HT1080 (cell line): ENCODE measurements at regions not wholly inside any gene's neighbourhood (a gene's known extent, or its start where the extent isn't known, plus 50 kb on each side); places are given as distances from the start of the nearest gene placed in this dataset.

ENCODE experiments used
- DNase-seq: peaks from one replicate; pipeline ENCODE4 v3.0.0-alpha.2; 2015; ENCODE audit warnings: low read depth

DNA sequence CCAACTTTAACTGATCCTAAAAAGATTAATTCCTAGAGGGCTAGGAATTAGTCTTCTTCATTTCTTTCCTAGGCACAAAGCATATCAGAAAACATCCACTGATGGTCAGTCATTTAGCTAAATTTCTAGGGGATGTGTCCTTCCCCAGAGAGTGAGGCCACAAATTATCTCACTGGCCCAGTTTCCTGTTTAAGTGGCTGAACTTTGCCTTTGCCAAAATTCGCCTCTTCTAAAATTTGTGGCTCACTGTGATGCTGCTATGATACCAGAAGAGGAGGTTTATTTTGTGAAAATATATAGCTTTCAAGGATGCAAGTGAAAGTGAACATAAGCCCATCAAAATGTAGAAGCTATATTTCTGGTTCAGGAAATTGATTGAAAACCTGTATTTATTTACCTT is 98.1 kb upstream of the FER start:
- DNase-seq, result no peak

DNA sequence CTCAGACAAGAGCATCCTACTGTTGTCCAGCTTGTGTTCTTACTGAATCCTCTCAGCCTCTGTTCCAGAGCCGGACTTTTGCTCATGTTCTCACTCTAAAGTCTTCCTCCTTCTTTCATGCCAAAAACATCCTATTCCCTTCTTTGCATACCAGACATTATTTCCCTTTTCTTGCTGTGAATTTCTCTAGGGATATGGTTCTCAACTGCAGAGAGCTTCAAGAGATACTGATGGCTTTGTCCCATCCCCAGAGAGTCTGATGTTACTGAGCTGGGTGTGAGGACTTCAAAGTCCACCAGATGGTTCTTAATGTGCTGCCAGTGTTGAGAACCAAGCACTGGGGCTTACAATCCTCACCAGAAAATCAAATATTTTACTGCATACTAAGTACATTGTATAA is 98.6 kb upstream of the FER start:
- DNase-seq, result no peak

DNA sequence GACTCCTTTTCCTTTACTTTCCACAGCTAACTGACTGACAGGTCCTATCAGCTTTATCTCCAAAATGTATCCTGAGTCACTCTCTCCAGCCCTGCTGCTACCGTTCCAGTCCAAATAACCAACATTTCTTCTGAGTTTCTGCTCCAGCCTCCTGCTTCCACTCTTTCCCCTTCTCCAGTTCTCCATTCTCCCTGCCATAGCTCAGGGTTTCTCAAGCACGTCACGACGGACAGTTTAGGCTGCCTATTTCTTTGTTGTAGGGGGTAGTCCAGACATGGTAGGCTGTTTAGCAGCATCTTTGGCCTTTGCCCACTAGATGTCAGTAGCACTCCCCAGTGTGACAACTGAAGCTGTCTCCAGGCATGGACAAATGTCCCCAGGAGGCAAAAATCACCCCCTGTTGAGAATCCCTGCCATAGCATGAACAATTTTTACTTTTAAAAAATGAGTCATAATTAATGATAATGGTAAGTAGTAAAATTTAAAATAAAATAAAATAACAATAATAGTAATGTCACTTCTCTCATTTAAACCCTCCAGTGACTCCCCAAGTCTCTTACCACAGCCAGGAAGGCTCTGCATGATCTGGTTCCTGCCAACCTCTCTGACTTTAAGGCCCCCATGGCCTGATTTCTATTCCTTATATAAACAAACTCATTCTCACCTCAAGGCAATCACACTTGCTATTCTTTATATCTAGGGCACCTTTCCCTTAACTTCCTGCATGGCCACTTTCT is 105.4 kb upstream of the FER start:
- DNase-seq, result peak; percentile 67

DNA sequence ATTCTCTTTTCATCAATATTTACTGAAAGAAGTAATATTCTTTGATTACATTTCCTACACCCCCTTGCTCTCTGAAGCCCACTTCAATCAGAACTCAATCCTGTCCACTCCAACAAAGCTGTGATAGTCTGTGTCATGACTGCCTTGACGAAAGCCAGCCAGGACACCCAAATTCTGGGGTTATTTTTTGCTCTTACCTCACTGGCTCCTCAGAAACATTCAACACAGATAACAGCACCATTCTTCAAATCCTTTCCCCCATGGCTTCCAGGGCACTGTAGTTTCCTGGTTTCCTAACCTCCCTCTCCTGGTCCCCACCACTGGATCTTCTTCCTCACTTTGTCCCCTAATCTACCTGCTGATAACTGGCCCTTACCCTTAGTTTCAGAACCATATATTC is 106.1 kb upstream of the FER start:
- no peak for DNase-seq

DNA sequence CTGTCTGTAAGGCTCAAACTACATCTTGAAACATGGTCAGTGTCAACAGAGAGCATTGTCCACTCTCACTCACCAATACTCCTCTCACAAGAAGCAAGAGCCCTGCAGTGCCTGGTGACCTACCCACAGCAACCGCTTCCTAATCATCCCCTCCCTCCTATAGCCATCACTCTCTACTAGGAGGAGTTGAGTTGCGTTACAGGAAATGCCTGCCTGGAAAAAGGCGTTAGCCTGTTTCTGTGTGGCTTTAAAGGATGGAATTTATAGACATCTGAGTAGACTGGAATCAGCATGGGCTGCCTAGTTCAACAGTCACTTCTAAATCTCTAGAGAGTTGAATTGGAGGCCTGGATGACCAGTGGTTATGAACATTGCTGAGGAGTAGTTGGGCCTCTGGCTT is 108.3 kb upstream of the FER start:
- peak; percentile 16 for DNase-seq

DNA sequence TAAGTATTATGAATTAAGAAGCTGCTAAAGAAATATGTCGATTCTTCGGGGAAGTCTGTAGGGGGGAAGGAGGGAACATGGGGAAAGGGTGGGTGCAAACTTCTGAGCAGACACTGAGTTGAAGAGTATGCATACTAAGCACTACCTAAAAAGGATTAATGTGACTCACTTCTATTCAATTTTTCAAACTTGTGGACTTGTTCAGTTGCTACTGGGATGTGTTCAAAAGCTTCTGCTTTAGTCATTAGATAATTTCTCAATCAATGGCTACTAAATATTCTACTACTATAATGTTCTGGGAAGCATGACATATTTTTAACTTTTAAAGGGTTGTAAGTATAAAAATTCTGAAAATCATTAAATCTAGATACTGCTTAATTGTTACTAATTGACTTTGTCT is 109.7 kb upstream of the FER start:
- no peak for DNase-seq

DNA sequence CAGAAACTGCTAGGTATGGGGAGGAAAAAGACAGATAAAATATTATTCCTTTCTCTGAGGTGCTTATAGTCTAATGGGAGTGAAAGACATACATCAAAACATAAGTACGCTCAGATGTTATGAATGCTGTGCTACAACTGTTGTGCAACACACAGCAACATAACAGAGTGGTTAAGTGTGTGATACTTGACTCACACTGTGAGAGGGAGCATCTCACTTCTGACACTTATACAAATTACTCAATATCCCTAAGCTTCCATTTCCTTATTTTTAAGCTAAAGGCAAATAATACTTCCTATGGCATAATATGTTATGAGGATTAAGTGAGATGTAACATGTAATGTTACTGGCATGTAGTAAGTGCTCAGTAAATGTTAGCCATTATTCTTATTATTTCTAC is 110.6 kb upstream of the FER start:
- DNase-seq, result no peak

DNA sequence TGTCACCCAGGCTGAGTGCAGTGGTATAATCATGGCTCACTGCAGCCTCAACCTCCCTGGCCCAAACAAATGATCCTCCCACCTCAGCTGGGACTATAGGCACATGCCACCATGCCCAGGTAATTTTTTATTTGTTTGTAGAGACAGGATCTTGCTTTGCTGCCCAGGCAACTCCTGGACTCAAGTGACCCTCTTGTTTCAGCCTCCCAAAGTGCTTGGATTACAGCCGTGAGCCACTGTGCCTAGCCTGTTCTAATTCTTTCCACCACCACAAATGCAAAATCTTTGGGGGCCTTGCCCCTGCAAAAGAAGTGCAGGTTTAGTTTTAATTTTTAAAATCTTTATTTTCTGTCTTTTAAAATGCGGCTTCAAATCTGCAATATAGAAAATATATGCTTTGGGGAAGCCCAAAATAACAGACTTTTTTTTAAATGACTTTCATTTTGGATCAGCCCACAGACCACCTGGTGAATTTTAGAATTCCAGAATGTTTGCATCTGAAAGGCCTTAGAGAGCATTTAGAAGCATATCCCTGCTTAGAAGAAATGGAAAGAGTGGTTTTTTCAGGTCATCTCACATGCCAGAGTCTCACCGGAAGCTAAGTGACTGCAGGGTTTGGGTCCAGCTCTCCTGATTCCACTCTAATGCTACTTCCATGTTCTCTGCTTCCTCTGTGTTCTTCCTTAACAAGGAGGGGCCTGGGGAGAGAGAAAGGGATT is 111.4 kb upstream of the FER start:
- DNase-seq, result no peak

DNA sequence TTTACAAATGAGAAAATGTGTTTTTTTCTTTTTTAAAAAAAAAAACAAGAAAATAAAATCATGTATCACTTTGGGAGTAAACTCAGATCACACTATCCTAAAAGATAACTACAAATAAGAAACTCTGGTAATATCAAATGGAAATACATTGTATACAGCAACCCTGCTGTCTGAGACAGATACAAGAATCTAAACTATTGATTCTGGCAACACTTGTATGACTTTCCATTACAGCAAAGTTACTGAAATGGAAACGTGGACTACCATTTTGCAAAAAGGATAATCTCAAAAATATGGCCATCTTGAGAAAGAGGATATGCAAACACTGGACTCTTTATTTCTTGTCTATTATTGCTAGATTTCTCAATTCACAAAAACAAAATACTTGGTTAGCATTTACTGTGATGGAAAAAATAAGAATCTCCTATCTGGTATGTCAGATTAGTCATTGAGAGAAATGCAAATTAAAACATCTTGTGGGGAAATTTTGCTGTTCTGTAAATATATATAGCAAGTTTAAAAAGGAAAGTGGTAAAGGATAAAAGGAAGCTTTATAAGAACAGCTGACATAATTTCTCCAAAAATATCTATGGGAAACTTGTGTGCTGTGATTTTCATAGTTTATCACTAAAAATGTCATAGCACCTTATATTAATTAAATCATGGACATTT is 112.9 kb upstream of the FER start:
- no peak for DNase-seq

DNA sequence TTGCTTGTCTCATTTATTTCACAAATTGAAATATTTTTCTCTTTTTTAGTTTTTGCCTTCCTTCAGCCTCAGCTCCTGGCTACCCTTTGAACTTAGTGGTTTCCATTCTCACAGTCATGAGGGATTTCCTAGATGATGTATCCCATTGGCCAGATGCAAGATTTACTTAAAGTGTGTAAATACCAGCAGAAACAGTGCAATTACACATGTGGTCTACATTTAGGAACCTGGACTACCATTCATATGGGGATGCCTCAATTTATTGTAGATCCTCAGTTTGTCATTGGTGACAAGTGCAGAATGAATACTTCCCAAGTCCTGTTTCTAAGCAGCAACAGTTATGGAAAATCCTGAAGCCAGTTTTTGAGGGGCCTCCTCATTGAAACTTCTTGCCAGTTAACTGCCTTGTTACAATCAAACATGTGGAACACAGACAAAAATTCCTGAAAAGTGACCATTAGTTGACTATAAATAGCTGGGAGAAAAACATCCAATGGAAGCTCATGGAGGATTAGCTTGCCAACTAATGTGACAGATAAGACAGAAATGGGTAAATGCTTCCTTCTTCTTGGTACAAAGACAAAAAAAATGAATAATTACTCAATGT is 113.6 kb upstream of the FER start:
- DNase-seq, result no peak

DNA sequence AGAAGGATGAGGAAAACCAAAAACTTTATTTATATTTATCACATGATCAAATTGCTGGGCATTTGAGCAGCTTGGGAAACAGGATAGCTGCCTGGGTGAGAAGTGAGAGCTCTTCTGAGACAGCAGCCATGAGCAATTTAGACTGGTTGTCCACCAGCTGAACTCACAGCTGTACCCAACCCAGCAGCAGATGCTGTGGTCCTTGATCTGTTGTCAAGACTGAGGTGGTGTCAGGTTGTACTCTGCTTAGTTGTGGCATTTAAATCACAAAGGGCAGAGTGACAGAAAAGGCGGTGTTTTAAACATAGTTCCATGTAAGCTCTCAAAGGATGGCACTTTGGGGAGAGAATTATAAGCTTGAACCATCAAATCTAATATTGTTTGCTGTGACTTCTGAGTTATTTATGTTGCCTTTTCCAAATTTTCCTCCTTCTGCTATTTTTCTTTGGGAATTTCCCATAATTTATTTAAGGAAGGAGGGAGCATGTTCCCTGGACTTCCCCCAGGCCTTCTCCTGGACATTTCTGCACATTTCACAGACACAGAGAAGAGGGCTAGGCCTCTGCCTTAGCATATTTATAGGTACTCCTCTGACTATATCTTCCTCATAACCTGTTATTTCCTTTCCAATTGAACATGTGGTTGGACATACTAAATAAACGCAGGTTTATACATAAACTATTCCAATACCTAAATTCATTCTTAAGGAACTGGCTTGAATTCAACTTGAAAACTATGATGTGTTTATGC is 117.7 kb upstream of the FER start:
- no peak for DNase-seq

DNA sequence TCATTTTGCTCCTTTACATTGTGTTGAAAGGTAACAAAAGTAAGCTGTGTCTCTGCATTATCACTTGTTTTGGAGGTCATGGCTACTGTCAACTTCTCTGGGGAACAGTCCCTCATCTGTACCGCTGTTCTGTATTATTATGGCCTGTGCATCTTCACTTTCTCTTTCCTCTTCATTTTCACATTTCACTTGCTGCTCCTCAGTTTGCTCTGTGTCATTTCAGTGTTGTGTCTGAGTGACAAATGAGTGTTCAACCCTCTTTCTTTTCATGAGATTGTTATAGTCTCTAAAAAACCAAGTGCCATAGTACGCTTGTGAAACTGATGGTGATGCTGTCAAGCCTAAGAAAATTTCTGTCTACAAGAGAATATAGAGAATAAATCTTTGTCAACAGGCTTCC is 122.0 kb upstream of the FER start:
- no peak for DNase-seq

DNA sequence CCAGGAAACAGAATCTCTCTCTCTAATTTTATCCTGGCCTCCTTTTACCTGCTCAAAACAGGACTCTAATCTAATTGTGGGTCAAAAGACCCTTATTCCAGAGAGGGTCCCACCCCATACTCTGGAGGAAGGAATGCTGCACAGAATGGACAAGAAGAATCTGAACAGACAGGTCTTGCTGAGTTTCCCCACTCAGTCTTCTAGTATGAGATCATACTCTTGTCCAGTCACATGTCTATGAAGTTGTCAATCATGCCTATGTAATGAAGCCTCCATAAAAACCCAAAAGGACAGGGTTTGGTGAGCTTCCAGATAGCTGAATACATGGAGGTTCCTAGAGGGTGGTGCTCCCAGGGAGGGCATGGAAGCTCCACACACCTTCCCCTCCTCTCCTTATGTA is 123.9 kb upstream of the FER start:
- no peak for DNase-seq

DNA sequence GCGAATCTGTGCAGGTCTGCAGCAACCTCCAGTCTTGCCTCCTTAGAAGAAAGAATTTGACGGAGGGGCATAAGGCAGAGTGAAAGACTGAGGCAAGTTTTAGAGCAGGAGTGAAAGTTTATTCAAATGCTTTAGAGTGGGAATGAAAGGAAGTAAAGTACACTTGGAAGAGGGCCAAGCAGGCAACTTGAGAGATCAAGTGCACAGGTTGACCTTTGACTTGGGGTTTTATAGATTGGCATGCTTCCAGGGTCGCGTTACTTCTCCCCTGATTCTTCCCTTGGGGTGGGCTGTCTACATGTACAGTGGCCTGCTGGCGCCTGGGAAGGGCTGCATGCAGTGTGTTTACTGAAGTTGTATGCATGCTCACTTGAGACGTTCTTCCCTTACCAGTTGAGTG is 127.2 kb upstream of the FER start:
- no peak for DNase-seq

DNA sequence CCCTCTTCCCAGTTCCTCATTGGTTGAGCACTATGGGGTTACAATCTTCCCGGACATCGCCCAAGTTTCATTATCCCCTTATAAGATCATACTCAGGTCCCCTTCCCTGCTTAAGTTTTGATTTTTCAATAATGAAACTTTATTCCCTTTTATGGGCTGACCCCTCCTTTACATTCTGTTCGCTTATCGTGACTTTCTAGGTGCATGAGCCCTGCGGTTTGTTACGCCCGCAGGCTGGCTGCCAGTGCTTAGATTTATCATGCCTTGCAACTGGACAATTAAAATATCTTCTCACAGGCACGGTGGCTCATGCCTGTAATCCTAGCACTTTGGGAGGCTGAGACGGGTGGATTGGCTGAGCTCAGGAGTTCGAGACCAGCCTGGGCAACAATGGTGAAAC is 127.9 kb upstream of the FER start:
- DNase-seq, result no peak

DNA sequence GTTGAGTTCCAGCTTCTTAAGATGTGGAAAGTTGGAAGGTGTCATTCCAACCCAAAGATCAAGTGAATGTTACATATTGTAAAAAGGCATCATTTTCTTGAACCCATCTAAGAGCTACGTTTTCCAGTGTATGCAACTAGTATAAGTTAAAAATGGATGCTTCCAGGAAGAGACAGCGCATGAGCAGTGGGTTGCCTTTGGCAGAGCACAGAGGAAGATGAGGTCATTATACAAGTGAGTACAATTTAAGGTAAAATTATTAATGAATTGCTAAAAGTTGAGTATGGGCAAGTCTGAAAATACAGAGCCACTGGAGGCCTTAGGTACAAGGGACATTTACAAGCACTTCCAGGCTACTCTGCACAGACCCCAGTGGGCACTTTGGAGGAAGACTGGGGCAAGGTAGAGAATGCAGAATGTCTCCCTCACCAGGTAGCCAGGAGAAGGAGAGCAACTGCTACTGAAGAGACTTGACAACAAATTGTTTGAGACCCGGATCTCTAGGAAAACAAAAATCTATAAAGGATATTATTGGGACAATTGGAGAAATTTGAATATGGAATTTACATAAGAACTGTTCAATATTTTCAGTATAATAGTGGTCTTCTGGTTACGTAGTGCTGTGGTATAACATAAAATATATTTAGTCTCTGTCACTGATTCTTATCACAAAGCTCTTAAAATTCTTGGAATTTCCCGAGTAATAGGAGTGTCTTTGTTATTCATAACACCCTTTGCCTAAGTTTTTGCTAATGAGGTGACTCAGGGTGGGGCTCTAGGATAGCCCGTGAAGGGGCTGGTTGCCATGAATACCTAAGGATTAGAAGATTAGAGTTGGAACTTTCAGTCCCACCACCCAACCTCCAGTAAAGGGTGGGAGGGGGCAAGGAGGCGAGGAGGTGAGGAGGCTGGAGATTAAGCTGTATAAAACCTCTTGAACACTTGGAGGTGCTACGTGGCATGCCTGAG is 129.9 kb upstream of the FER start:
- no peak for DNase-seq

DNA sequence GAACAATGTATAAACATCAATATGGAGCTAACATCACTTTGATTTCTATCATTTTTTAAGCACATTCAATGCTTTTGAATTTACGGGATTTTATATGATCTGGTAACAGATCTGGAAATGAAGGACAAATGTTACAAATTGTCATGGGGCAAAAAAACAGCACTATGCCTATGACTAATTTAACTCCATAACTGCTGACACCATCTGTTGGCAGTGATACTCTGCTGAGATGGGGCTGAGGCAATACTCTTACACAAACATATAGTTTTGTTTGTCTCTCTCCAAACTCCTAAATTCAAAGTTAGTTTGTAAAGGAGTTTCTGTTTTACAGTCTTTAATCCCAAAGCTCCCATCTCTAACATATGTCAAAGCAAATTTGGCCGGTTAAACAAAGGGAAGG is 132.5 kb upstream of the FER start:
- DNase-seq, result no peak

DNA sequence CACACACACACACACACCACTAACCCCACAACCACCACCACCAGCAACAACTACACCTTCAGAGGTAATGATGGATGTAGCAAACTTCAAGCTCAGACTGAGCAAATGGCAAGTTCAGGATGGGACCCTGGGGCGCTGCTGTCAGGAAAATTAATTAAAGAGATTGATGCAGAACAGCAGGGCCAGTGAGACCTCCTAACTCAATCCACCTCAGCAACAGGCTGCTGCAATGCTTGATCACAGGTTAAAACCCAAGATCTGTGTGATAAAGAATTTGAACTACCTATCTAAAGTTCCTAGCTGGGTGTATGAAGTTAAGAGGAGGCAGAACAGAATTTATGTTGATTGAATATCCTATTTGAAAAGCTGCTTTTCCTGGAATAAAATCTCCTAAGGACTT is 140.3 kb upstream of the FER start:
- no peak for DNase-seq

DNA sequence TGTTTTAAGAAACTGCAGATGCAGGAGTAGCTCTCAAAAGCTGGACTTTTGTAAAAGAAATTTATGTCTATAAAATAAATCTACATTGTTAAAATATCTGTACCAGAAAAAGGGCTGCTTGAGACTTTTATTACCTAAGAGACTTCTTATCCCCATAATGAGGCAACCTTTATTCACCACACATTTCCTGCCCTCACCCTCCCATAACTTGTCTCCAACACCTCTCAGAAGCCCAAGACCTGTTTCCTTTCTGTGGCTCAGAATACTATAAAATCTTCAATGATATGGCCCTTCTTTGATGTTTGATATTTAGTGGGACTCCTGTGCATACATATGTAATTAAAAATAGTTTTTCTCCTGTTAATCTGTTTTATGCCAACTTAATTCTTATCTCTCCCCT is 141.5 kb upstream of the FER start:
- DNase-seq, result no peak

DNA sequence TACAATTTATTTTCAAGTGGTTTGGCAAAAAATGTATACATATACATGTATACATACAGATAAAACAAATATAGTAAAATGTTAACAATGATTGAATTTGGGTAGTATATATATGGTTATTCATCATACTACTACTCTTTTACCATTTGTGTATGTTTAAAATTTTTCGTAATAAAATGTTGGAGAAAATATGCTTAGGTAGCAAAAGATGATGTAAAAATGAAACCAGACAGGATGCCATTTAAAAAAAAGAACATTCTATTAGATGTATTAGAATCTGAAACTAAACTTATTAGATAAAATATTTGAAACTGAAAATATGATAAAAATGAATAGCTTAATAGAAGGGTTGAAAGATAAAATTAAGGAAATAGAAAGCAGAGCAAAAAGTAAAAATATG is 144.9 kb upstream of the FER start:
- no peak for DNase-seq
